B cell (primary cell): ENCODE measurements at regions not wholly inside any gene's neighbourhood (a gene's known extent, or its start where the extent isn't known, plus 50 kb on each side); places are given as distances from the start of the nearest gene placed in this dataset.
"Not testable (repeated sequence)": the region's sequence is repeated elsewhere in the genome, so short reads cannot be mapped to it uniquely, and the experiment has no call there.

Experiments
- CTCF ChIP-seq: fragments of 200-600 bp; IDR thresholded peaks from one replicate; pipeline ENCODE4 v1.8.0; 2022; ENCODE audit warnings: antibody characterized with exemption, mild to moderate bottlenecking
- EZH2 ChIP-seq: IDR thresholded peaks from 2 replicates; pipeline ENCODE4 v1.6.1; 2012; ENCODE audit warnings: borderline replicate concordance, low read depth, mild to moderate bottlenecking, moderate library complexity, low read length; ENCODE audit not compliant: insufficient read depth, poor library complexity, severe bottlenecking

GRCh38 chr7:9725940-9726663 is 1247.6 kb upstream of the PHF14 start:
- not testable (repeated sequence) for TF ChIP-seq CTCF, EZH2
